NCI-H2107 treated with DMSO at 0.1 percent for 48 hours (cell line): ENCODE measurements at regions not wholly inside any gene's neighbourhood (a gene's known extent, or its start where the extent isn't known, plus 50 kb on each side); places are given as distances from the start of the nearest gene placed in this dataset.

Experiments used
- DNase-seq: peaks from one replicate; lab custom pipeline; 2025; ENCODE audit not compliant: unreplicated experiment; lab: John Stamatoyannopoulos, UW

- no peak for DNase-seq
Measured at GRCh38 chr4:134024251-134024650, 177.3 kb downstream of the PABPC4L start.

GRCh38 chr4:134019657-134020056, 181.9 kb downstream of the PABPC4L start:
- no peak for DNase-seq

GRCh38 chr4:134018846-134019245, 182.7 kb downstream of the PABPC4L start:
- no peak for DNase-seq

- no peak for DNase-seq
Measured at GRCh38 chr4:134001057-134001456, 200.5 kb downstream of the PABPC4L start.

- DNase-seq = no peak
Measured at GRCh38 chr4:133997436-133997835, 204.2 kb downstream of the PABPC4L start.

GRCh38 chr4:133996431-133997121, 205.0 kb downstream of the PABPC4L start:
- no peak for DNase-seq

- DNase-seq = no peak
Measured at GRCh38 chr4:133995243-133995960, 206.2 kb downstream of the PABPC4L start.

- DNase-seq = no peak
Measured at GRCh38 chr4:133982533-133983224, 218.9 kb downstream of the PABPC4L start.

GRCh38 chr4:133981327-133981726, 220.3 kb downstream of the PABPC4L start:
- DNase-seq = no peak

- no peak for DNase-seq
Measured at GRCh38 chr4:133972586-133972985, 229.0 kb downstream of the PABPC4L start.

GRCh38 chr4:133969202-133969848, 232.3 kb downstream of the PABPC4L start:
- peak; percentile 15 for DNase-seq

- DNase-seq = no peak
Measured at GRCh38 chr4:133968174-133968573, 233.4 kb downstream of the PABPC4L start.

- DNase-seq = no peak
Measured at GRCh38 chr4:133960975-133961374, 240.6 kb downstream of the PABPC4L start.

GRCh38 chr4:133943081-133943480, 258.5 kb downstream of the PABPC4L start:
- no peak for DNase-seq

- no peak for DNase-seq
Measured at GRCh38 chr4:133938061-133938460, 263.5 kb downstream of the PABPC4L start.

- no peak for DNase-seq
Measured at GRCh38 chr4:133929531-133930239, 271.9 kb downstream of the PABPC4L start.

GRCh38 chr4:133921280-133922195, 280.1 kb downstream of the PABPC4L start:
- DNase-seq = peak; percentile 2

- no peak for DNase-seq
Measured at GRCh38 chr4:133920236-133920635, 281.4 kb downstream of the PABPC4L start.

- peak; percentile 86 for DNase-seq
Measured at GRCh38 chr4:133910165-133910564, 291.4 kb downstream of the PABPC4L start.

GRCh38 chr4:133903029-133903428, 298.6 kb downstream of the PABPC4L start:
- no peak for DNase-seq
